ENCODE measurements at regions not wholly inside any gene's neighbourhood (a gene's known extent, or its start where the extent isn't known, plus 50 kb on each side); places are given as distances from the start of the nearest gene placed in this dataset.

DNA sequence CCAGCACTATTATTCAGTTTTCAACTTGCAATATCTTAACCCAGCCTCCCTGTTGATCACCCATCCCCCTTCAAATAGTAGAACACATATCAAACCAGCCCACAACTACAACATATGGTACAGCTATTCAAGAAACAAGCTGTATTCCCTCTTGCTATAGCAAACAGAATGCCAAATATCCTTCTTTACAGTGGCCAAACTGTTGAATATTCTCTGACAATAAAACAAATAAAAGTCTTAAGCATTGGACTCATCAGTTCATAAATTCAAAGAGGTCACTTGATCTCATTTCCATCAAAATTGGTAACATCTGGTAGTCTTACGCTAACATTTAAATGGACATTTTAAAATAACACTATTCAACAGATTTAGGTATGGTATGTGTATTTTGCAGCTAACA is 350.8 kb downstream of the EFNA5 start:
- TF ChIP-seq, protein P1, sequence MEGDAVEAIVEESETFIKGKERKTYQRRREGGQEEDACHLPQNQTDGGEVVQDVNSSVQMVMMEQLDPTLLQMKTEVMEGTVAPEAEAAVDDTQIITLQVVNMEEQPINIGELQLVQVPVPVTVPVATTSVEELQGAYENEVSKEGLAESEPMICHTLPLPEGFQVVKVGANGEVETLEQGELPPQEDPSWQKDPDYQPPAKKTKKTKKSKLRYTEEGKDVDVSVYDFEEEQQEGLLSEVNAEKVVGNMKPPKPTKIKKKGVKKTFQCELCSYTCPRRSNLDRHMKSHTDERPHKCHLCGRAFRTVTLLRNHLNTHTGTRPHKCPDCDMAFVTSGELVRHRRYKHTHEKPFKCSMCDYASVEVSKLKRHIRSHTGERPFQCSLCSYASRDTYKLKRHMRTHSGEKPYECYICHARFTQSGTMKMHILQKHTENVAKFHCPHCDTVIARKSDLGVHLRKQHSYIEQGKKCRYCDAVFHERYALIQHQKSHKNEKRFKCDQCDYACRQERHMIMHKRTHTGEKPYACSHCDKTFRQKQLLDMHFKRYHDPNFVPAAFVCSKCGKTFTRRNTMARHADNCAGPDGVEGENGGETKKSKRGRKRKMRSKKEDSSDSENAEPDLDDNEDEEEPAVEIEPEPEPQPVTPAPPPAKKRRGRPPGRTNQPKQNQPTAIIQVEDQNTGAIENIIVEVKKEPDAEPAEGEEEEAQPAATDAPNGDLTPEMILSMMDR (tag by site-specific recombination; IDR thresholded peaks at IDR 0.05), result no peak
- TF ChIP-seq ZNF433 (tag by site-specific recombination; IDR thresholded peaks at IDR 0.05; ENCODE audit: low read depth) (no peak), ZNF239 (tag by site-specific recombination; IDR thresholded peaks at IDR 0.05) (no peak), ZNF302 (tag by site-specific recombination; IDR thresholded peaks at IDR 0.05; ENCODE audit: low read depth) (no peak), ZNF274 (IDR thresholded peaks at IDR 0.05; ENCODE audit: low read length) (no peak), ZNF274 (tag by site-specific recombination; IDR thresholded peaks at IDR 0.05; ENCODE audit: borderline replicate concordance) (no peak), EGR2 (tag by site-specific recombination; IDR thresholded peaks at IDR 0.05; ENCODE audit: low read depth) (no peak), ZNF24 (tag by site-specific recombination; IDR thresholded peaks at IDR 0.05) (no peak), ZNF214 (tag by site-specific recombination; IDR thresholded peaks at IDR 0.05; ENCODE audit: borderline replicate concordance) (no peak), YY1 (tag by site-specific recombination; IDR thresholded peaks at IDR 0.05) (no peak)
- TF ChIP-seq, protein P2, sequence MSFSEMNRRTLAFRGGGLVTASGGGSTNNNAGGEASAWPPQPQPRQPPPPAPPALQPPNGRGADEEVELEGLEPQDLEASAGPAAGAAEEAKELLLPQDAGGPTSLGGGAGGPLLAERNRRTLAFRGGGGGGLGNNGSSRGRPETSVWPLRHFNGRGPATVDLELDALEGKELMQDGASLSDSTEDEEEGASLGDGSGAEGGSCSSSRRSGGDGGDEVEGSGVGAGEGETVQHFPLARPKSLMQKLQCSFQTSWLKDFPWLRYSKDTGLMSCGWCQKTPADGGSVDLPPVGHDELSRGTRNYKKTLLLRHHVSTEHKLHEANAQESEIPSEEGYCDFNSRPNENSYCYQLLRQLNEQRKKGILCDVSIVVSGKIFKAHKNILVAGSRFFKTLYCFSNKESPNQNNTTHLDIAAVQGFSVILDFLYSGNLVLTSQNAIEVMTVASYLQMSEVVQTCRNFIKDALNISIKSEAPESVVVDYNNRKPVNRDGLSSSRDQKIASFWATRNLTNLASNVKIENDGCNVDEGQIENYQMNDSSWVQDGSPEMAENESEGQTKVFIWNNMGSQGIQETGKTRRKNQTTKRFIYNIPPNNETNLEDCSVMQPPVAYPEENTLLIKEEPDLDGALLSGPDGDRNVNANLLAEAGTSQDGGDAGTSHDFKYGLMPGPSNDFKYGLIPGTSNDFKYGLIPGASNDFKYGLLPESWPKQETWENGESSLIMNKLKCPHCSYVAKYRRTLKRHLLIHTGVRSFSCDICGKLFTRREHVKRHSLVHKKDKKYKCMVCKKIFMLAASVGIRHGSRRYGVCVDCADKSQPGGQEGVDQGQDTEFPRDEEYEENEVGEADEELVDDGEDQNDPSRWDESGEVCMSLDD (tag by site-specific recombination; IDR thresholded peaks at IDR 0.05), result no peak
- TF ChIP-seq, protein P3, sequence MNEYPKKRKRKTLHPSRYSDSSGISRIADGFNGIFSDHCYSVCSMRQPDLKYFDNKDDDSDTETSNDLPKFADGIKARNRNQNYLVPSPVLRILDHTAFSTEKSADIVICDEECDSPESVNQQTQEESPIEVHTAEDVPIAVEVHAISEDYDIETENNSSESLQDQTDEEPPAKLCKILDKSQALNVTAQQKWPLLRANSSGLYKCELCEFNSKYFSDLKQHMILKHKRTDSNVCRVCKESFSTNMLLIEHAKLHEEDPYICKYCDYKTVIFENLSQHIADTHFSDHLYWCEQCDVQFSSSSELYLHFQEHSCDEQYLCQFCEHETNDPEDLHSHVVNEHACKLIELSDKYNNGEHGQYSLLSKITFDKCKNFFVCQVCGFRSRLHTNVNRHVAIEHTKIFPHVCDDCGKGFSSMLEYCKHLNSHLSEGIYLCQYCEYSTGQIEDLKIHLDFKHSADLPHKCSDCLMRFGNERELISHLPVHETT (tag by site-specific recombination; IDR thresholded peaks at IDR 0.05), result no peak
- TF ChIP-seq, protein P4, sequence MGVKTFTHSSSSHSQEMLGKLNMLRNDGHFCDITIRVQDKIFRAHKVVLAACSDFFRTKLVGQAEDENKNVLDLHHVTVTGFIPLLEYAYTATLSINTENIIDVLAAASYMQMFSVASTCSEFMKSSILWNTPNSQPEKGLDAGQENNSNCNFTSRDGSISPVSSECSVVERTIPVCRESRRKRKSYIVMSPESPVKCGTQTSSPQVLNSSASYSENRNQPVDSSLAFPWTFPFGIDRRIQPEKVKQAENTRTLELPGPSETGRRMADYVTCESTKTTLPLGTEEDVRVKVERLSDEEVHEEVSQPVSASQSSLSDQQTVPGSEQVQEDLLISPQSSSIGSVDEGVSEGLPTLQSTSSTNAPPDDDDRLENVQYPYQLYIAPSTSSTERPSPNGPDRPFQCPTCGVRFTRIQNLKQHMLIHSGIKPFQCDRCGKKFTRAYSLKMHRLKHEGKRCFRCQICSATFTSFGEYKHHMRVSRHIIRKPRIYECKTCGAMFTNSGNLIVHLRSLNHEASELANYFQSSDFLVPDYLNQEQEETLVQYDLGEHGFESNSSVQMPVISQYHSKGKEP (tag by site-specific recombination; IDR thresholded peaks at IDR 0.05), result no peak
- TF ChIP-seq, protein P5, sequence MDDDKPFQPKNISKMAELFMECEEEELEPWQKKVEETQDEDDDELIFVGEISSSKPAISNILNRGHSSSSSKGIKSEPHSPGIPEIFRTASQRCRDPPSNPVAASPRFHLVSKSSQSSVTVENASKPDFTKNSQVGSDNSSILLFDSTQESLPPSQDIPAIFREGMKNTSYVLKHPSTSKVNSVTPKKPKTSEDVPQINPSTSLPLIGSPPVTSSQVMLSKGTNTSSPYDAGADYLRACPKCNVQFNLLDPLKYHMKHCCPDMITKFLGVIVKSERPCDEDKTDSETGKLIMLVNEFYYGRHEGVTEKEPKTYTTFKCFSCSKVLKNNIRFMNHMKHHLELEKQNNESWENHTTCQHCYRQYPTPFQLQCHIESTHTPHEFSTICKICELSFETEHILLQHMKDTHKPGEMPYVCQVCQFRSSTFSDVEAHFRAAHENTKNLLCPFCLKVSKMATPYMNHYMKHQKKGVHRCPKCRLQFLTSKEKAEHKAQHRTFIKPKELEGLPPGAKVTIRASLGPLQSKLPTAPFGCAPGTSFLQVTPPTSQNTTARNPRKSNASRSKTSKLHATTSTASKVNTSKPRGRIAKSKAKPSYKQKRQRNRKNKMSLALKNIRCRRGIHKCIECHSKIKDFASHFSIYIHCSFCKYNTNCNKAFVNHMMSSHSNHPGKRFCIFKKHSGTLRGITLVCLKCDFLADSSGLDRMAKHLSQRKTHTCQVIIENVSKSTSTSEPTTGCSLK (tag by site-specific recombination; IDR thresholded peaks at IDR 0.05), result no peak

All from HEK293 (cell line).